CD4-positive, alpha-beta T cell treated with Interleukin-4 for 1 hour (primary cell): ENCODE measurements at regions not wholly inside any gene's neighbourhood (a gene's known extent, or its start where the extent isn't known, plus 50 kb on each side); places are given as distances from the start of the nearest gene placed in this dataset.

Source experiments
- DNase-seq, 2 donors: peaks; one replicate each; pipeline ENCODE4 v3.0.0-alpha.2; 2020 to 2022

- DNase-seq, result no peak
Measured at GRCh38 chr4:37000281-37000680, 244.3 kb upstream of the NWD2 start.

GRCh38 chr4:37001688-37002436 lies 242.7 kb upstream of the NWD2 start:
- no peak for DNase-seq

DNA sequence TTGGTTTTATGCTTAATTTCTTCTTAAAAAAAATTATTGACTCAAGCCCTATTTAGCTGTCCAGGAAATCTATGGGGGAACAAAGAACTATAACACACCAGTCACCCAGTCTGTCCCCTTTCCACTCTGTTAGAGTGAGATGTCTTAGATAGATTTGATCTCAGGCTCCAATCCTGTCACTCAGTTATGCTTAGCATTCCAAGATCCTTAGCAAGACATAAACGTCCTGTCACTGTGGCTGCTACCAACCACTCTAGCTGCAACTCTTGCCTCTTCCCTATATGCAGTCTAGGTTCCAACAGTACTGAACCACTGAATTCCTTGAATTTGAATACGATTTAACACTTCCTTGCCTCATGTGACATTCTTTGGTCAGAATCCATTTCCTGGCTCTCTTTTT lies 241.9 kb upstream of the NWD2 start:
- DNase-seq, result no peak

DNA sequence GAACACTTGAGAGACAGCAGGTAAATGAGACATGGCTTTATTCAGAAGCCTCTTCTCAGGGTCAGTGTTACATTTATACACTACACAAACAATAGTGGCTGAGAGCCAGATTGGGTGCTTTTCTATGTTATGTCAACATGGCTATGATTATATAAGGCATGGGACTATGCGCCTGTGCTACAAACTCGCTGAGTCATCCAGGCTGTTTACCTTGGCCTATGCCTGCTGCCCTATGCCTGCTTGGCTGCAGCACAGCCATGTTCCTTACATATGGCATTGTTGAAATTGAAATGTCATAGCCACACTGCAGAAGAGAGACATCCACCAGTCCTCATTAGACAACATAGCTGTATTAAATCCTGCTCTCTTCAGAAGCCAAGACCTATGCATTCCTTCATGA lies 236.3 kb upstream of the NWD2 start:
- DNase-seq, result no peak

- DNase-seq, result no peak
Measured at GRCh38 chr4:37014584-37014983, 230.0 kb upstream of the NWD2 start.

DNA sequence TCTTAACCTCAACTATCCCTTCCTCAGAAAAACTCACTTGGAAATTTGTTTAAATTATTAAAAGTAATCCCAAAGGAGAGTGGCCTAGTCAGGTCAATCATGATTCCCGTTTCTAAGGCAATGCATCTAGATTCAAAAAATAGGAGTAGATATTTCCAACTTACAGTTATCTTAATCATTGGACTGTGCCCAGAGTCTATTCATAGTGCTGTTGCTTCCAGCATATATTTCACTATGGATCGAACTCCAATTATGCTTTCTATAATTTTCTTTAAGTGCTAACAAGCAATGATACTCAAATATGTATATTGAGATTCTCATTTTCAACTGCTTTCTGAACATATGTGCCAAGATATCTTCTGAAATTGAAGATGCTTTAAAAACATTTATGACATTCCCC lies 229.2 kb upstream of the NWD2 start:
- DNase-seq, result no peak

DNA sequence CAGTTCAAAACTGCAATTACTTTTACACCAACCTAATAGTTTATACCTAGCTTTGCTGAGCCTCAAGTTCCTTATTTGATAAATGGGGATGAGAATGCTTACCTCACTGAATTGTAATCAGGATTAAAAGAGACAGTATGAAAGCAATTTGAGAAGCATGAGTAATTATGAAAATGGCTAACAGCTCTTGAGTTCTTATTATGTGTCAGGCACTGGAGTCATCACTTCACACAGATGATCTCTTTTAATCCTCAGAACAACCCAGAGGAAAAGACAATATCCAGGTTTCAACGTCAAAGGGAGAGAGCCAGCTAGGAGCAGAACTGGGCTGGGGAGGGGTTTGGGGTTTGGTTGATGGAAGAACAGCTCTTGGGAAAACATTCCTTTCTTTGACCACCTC lies 221.0 kb upstream of the NWD2 start:
- no peak for DNase-seq

DNA sequence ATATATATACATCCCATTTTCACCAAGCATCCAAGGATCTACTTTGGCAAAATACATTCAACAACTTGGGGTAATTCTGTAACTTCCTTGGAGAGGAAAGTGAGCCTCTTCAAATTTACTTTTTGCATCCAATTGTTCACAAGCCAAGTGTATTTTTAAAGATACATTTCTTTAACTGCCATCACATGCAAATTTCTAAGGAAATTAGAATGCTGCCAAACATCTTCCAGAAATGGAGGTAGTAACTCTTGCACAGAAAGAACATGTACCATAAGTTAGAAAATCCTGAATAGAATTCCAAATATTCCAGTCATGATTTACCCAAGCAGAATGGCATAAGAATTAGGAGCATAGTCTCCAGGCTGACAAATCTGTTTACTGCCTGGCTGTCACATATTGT lies 220.5 kb upstream of the NWD2 start:
- no peak for DNase-seq

DNA sequence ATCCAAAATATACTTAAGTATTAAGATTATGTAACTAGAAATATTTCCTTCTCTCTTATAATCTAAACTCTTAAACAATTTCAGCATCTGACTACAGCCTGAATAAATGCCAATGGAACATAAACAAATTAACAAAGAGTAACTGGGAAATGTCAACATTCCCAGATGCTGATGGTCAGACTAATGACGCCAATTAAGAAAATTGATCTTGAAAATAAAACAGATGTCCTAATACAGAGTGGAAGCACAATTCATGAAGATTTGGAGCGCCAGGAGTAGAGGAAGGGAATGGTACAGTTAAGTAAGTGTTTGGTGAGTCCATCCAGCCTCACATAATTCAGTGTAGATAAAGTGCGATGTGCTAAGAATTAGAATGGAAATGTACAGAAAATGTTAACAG lies 203.7 kb upstream of the NWD2 start:
- DNase-seq, result no peak

DNA sequence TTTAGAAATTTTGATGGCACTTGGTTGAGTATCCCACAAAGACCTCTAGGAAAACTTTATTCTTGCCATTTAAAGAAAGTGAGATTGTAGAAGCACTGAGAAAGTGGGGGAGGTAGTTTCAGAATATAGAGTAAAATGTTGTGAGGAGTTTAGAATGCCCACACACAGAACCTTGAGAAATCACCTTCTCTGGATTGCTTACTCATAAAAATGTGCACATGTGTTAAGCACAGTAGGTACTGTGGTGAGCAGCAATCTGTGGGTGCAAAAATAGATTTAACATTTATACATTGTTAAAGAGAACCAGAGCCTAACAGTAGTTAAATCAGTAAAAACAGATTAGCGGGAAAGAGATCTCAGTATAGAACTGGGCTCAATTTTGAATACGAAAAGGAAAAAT lies 201.2 kb upstream of the NWD2 start:
- DNase-seq, result no peak

GRCh38 chr4:37051111-37051510 lies 193.4 kb upstream of the NWD2 start:
- no peak for DNase-seq

DNA sequence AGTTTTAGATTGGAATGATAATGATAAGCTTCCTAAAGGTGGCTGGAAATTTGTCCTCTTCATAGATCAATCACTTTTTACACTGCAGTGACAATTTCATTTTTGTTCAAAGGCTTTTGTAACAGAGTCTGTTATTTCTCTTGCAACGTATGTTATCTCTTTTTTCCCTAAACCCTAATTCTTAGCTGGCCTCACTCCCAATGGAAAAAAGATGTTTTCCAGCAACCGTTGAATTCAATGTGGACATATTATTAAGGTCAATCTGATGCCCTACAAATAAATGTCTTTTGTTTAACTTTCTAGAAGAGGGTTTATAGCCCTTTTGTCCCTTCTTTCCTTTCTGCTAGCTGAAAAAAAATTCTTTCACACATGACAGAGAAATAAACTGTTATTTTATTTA lies 192.7 kb upstream of the NWD2 start:
- DNase-seq, result no peak

GRCh38 chr4:37054531-37055077 lies 189.9 kb upstream of the NWD2 start:
- DNase-seq, result no peak

DNA sequence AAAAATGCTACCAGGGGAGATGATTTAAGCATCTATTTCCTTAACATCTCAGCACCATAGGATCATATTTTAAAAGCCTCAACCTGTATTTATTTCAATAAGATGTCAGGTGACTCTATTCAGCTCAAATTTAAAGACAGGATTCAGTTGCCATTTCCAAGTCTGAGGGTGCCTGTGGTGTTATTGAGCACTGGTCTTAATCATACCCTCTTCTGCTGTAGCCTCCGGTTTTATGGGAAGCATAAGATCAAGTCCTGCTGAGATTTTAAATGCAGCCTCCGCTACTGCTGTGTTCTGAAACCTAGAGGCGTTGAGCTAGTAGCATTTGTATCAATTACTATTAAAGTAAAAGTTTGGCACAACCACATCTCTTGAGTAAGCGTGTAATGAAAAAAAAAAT lies 185.7 kb upstream of the NWD2 start:
- no peak for DNase-seq

- DNase-seq, result no peak
Measured at GRCh38 chr4:37066159-37066558, 178.4 kb upstream of the NWD2 start.

- DNase-seq, result no peak
Measured at GRCh38 chr4:37068580-37068979, 176.0 kb upstream of the NWD2 start.

GRCh38 chr4:37070041-37070440 lies 174.5 kb upstream of the NWD2 start:
- no peak for DNase-seq

- no peak for DNase-seq
Measured at GRCh38 chr4:37071576-37071975, 173.0 kb upstream of the NWD2 start.

DNA sequence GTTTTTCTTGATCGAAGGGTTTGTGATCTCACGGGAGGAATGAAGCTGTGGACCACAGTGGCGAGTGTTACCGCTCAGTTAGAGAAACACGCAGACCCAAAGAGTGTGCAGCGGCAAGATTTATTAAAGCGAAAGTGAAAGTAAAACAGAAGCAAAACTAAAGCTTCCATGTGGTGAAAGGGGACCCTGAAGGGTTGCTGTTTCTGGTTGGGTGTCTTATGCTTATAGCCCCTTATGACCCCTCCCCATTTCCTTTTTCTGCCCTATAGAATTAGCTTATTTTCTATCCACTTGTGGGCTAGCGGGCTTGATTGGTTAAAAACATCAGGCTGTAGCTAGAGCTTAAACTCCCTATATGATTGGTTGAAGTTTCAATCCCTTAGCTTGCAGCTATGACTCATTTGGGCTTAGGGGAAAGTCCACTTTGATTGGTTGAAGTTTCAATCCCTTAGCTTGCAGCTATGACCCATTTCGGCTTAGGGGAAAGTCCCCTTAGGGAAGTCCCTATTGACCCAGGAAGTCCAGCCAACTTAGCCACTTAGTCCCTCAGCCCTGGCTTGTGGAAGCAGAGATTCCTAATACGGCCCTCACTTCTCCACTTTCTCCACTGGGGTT lies 171.2 kb upstream of the NWD2 start:
- DNase-seq, result peak in 1 of 2 donors; percentile 2

DNA sequence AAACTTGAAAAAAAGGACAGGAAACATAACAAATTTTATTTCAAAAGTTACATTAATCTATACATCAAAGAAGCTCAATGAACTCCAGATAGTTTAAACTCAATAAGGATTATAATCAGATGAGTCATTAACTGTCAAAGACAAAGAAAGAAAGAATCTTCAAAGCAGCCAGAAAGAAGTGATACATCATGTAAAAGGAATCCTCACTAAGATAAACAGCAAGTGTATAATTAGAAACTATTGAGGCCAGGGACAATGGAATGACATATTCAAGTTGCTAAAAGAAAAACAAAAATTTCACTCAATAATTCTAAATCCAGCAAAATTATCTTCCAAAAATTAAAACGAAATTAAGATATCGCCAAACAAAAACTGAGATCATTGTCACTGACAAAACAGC lies 161.6 kb upstream of the NWD2 start:
- no peak for DNase-seq

- DNase-seq, result no peak
Measured at GRCh38 chr4:37095925-37096324, 148.6 kb upstream of the NWD2 start.

- DNase-seq, result no peak
Measured at GRCh38 chr4:37101182-37101581, 143.4 kb upstream of the NWD2 start.

DNA sequence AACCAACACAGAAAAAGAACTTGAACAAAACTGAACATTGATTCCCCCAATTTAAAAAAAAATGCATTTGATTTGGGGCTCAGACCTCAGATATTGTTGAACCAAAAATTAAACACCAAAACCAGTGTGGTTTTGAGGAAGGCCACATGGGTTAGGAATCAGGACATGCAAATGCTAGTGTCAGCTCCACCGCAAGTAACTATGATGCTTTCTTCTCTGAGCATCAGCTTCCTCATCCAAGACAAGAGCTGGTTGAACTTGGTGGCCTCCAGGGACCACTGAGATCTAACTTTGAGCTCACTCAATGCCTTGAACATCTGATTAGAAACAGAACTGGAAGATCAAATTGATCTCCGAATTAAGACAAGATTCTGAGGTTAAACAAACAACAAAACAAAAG lies 142.9 kb upstream of the NWD2 start:
- no peak for DNase-seq

- DNase-seq, result no peak
Measured at GRCh38 chr4:37109756-37110155, 134.8 kb upstream of the NWD2 start.

GRCh38 chr4:37124800-37125199 lies 119.7 kb upstream of the NWD2 start:
- DNase-seq, result no peak
